Keratinocyte (primary cell): ENCODE measurements at regions not wholly inside any gene's neighbourhood (a gene's known extent, or its start where the extent isn't known, plus 50 kb on each side); places are given as distances from the start of the nearest gene placed in this dataset.

Experiments
- CTCF ChIP-seq, 3 experiments: IDR thresholded peaks in 1 of 3; conservative IDR thresholded peaks in 1 of 3; optimal IDR thresholded peaks in 1 of 3; 2 replicates in 2 of 3; 3 replicates in 1 of 3; pipeline versions ENCODE3 to v1.5.1; 2011; ENCODE audit warnings: low read length in 3 of 3, mild to moderate bottlenecking in 3 of 3, moderate library complexity in 2 of 3, control low read depth in 1 of 3, inconsistent platforms in 1 of 3; ENCODE audit not compliant: insufficient read depth in 2 of 3; ENCODE audit errors: extremely low read depth in 1 of 3
- EZH2 ChIP-seq: IDR thresholded peaks from one replicate; pipeline ENCODE4 v1.6.1; 2012; ENCODE audit warnings: inconsistent platforms, mild to moderate bottlenecking, low read length, moderate library complexity

GRCh38 chr18:37630334-37630733 lies 64.7 kb upstream of the CELF4 start:
- TF ChIP-seq EZH2 (no peak), CTCF (optimal IDR thresholded peaks at IDR 0.05 in 1 of 3, IDR thresholded peaks at IDR 0.05 in 1 of 3, conservative IDR thresholded peaks at IDR 0.05 in 1 of 3; ENCODE audit: extremely low read depth in 1 of 3, insufficient read depth in 2 of 3, low read length in 3 of 3) (no peak)
